ENCODE measurements at regions not wholly inside any gene's neighbourhood (a gene's known extent, or its start where the extent isn't known, plus 50 kb on each side); places are given as distances from the start of the nearest gene placed in this dataset.

- no peak for DNase-seq
These were observed 446.5 kb downstream of the TLE1 start for GRCh38 chr9:81242866-81243265.

DNA sequence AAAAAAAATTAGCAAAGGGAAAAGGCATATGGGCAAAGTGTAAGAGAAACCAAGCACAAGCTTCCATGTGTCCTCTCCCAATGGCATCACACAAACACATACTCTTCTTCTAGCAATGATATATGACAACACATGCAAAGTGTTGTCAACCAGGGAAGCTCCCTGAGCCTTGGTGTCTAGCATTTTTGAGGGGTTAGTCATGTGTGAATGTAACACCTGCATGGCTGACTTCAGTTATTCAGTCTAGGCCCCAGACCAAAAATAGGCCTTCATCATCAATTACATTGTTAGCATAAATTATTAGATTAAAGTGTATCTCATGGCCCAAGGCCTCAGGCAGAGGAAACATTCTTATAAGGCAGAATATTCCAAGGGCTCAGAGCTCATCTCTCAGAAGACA lies 450.0 kb downstream of the TLE1 start:
- DNase-seq = no peak

DNA sequence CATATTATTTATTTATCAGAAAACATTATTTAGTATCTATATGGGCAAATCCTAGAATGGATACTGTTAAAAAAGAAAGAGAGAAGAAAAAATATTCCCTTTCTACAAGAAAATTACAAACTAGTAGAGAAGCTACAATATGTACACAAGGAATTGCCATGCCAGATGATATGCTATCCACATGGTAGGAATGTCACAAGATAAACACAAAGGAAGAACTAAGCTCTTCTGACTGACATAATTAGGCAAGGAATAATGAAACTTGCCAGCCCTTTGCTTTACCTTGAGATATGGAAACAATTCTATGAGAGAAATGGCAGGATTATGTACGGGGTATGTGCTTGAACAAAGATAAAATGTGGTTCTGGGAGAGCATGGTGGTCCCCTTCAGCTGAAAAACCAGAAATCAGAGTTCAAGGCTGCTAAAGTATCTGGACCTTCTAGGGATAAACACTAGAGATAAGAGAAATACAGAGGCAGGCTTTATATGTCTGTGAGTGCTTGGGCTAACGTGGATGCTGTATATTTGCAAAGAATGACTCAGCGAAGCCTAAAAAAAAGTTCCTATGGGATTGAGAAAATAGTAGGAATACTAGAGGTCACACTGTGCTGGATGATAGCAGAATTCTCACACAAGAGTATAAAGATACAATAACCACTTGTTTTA lies 451.6 kb downstream of the TLE1 start:
- DNase-seq = no peak

- DNase-seq = no peak
These were observed 454.3 kb downstream of the TLE1 start for GRCh38 chr9:81234924-81235610.

- DNase-seq = no peak
These were observed 458.3 kb downstream of the TLE1 start for GRCh38 chr9:81231011-81231410.

GRCh38 chr9:81227507-81228245 lies 461.7 kb downstream of the TLE1 start:
- peak; percentile 52 for DNase-seq

DNA sequence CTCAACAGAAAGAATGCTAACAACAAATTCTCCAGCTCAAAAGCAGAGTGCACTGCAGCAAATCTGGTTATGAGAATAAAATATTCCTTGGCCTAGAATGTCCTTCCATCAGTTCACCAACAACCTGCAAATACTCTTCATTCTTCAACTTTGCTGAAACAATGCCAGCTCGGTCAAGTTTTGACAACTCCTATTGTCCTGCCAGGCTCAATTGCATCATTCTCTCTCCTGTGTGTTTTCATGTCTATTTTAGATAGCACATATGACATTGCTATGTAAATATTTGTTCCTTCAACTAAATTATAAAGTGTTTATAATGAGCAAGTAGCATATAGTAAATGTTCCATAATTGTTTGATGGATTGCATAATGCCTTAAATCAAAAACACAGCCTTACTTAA lies 463.8 kb downstream of the TLE1 start:
- no peak for DNase-seq

- DNase-seq = peak; percentile 55
These were observed 464.9 kb downstream of the TLE1 start for GRCh38 chr9:81224166-81225081.

DNA sequence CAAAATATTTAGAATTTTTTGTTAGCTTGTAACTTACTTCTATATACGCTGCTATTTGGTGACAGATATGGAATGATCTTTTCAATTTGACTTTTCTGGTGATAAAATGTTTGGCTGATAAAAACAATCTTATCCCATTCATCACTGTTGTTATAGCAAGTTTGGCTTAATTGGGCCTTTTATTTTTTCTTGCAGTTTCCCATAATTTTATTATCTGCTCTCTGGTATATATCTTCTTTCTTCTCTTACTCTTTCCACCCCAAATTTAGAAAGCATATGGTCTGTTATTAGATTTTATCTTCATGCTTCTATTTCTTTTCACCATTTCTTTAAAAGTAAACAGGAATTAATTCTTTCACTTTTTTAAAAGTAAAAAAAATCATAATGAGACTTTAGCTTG lies 474.4 kb downstream of the TLE1 start:
- no peak for DNase-seq

DNA sequence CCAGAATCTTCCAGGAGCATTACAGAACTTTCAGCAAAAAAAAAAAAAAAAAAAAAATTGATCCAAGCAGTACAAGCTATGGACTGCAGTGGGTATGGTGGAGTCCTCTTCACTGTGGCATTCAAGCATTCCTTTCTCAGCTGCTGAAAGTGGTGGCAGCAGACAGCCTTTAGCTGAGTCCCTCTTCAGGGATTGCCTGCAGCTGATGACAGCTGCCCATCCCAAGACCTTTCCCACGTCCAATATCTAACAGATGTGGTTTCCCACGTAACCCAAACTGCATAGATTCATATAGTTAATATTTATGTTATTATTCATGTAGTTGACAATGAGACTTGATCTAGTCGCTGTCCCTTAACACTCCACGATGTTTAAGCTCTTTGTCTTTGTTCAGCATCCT lies 475.9 kb downstream of the TLE1 start:
- DNase-seq = no peak

DNA sequence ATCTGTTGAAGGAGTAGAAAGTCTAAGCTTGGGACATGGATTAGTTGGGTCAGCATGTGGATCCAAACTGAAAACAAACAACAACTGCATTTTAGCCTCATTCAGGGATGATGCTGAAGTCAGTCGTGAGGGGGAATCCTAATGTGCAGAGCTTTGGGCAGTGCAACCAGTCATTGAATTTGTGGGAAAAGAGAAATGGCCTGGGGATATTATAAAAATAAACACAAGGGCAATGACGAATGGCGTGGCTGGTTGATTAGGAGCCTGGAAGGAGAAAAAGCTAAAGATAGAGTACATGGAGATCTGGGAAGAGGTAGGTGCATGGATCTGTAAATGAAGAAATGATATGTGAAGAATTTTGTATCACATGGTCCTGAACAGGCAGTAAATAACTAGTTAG lies 477.6 kb downstream of the TLE1 start:
- no peak for DNase-seq

GRCh38 chr9:81207651-81208050 lies 481.7 kb downstream of the TLE1 start:
- no peak for DNase-seq

GRCh38 chr9:81202292-81202691 lies 487.1 kb downstream of the TLE1 start:
- DNase-seq = no peak

GRCh38 chr9:81195206-81195605 lies 494.1 kb downstream of the TLE1 start:
- DNase-seq = no peak

DNA sequence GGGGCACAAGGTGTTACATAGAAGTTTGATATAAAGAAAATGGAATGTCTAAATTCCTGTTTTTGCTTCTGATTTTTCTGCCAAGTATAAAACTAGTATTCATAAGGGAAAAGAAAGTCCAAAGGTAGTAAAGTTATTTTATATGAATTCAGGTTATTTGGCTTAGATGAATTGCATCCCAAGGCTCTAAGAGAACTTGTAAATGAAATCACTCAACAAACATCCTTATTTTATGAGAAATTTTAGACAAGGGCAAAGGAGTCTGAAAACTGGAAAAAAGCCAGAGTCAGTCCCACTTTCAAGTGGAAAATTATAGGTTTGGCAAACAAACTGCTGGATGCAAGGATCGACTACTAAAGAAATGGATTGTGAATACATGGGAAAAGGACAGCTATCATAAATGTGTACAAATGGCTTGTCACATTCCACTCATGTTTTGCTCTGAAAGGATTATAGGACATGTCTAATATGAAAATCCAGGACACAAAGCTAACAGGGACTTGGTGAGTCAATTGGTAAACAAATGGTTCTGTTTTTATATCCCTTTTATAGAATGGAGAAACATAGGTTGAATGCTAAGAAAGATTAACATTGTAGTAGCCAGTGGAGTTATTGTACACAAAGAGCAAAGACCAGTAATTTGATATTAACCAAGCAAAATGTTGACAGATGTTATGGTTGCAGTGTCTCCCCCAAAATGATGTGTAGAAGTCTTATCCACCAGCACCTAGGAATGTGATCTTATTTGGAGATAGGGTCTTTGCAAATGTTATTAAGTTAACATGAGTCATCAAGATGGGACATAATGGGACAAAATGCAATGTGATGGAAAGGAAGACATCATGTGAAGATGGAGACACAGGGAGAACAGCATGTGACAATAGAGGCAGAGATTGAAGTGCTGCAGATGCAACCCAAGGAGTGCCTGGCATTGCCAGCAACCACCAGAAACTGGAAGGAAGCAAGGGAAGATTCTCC lies 495.7 kb downstream of the TLE1 start:
- DNase-seq = peak; percentile 88

- DNase-seq = no peak
These were observed 498.1 kb downstream of the TLE1 start for GRCh38 chr9:81191222-81191621.

DNA sequence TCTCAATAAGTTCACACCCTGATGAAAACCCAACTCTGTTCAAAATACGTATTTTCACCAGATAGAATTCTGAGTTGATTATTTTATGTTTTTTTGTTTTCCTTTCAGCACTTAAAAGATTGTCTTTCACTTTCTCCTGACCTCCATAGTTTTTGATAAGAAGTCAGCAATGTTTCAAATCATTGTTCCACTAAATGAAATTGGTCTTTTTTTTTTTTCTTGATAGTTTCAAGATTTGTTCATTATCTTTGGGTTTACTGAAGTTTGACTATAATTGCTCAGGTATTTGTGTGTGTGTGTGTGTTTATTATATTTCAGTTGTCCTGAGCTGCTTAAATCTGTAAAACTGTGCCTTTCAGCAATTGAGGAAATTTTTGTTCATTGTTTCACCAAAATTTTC lies 498.7 kb downstream of the TLE1 start:
- no peak for DNase-seq

- DNase-seq = no peak
These were observed 505.6 kb downstream of the TLE1 start for GRCh38 chr9:81183761-81184160.

GRCh38 chr9:81182431-81182830 lies 506.9 kb downstream of the TLE1 start:
- no peak for DNase-seq

GRCh38 chr9:81174023-81174422 lies 515.3 kb downstream of the TLE1 start:
- DNase-seq = no peak

GRCh38 chr9:81171689-81172088 lies 517.7 kb downstream of the TLE1 start:
- no peak for DNase-seq

GRCh38 chr9:81162361-81162760 lies 527.0 kb downstream of the TLE1 start:
- no peak for DNase-seq

Measured in NCI-H2227 treated with DMSO at 0.1 percent for 48 hours (cell line).